ENCODE measurements at regions not wholly inside any gene's neighbourhood (a gene's known extent, or its start where the extent isn't known, plus 50 kb on each side); places are given as distances from the start of the nearest gene placed in this dataset.

GRCh38 chr3:5448246-5448645 is 260.7 kb downstream of the EDEM1 start:
- Mint-ChIP-seq H3K36me3 (no peaks in the 10 kb centered on the region), H3K27me3 (ENCODE audit: low read depth in 3 of 3) (peaks cover 0 to under 1% (median 0%) of the 10 kb centered on the region in 3 donors), H3K4me1 (peaks cover 6% of the 10 kb centered on the region), H3K4me3 (no peak overlapping the region), H3K27ac (peak overlapping the region in 1 of 7 donors; percentile 41), H3K9me3 (peaks cover 0 to 9% (median 4%) of the 10 kb centered on the region in 7 donors)
- Histone ChIP-seq H3K4me1 (ENCODE audit: control insufficient read depth in 1 of 2, insufficient read depth in 2 of 2, low read length in 2 of 2) (peaks cover 2 to 7% of the 10 kb centered on the region in 2 donors), H3K4me3 (replicated peaks in 1 of 3; ENCODE audit: low read depth in 2 of 3, low read length in 3 of 3) (no peak overlapping the region), H2AFZ (ENCODE audit: insufficient read depth, low read depth, low read length, poor library complexity, severe bottlenecking) (no peak overlapping the region), H3K79me2 (ENCODE audit: insufficient read depth, low read length) (no peaks in the 10 kb centered on the region), H3K9ac (ENCODE audit: insufficient read depth, low read length, poor library complexity, severe bottlenecking) (no peak overlapping the region), H3K4me2 (replicated peaks; ENCODE audit: extremely low read depth, low read length, poor library complexity, severe bottlenecking) (no peak overlapping the region), H3K27ac (ENCODE audit: low read depth in 1 of 2, low read length in 2 of 2) (no peak overlapping the region), H3K9me3 (replicated peaks in 1 of 2; ENCODE audit: control insufficient read depth in 1 of 2, insufficient read depth in 1 of 2, low read length in 2 of 2) (peaks cover 0 to 8% of the 10 kb centered on the region in 2 donors), H3K36me3 (replicated peaks in 1 of 2; ENCODE audit: control insufficient read depth in 1 of 2, insufficient read depth in 2 of 2, low read length in 2 of 2) (no peaks in the 10 kb centered on the region), H3K27me3 (ENCODE audit: control insufficient read depth in 2 of 2, insufficient read depth in 2 of 2, low read length in 2 of 2) (no peaks in the 10 kb centered on the region), H4K20me1 (ENCODE audit: insufficient read depth, low read length) (no peaks in the 10 kb centered on the region)
- no peak for DNase-seq
- no CpG with 5 or more reads among the region's 5 CpGs for WGBS (ENCODE audit: insufficient coverage)
- intact Hi-C loops (cut with micrococcal nuclease), result no loop called here
- TF ChIP-seq CTCF (IDR thresholded peaks at IDR 0.05), result no peak

GRCh38 chr3:5448816-5449215 is 261.3 kb downstream of the EDEM1 start:
- Histone ChIP-seq H3K4me1 (ENCODE audit: control insufficient read depth in 1 of 2, insufficient read depth in 2 of 2, low read length in 2 of 2) (peaks cover 2 to 7% of the 10 kb centered on the region in 2 donors), H3K27me3 (ENCODE audit: control insufficient read depth in 2 of 2, insufficient read depth in 2 of 2, low read length in 2 of 2) (no peaks in the 10 kb centered on the region), H3K79me2 (ENCODE audit: insufficient read depth, low read length) (no peaks in the 10 kb centered on the region), H3K4me3 (replicated peaks in 1 of 3; ENCODE audit: low read depth in 2 of 3, low read length in 3 of 3) (no peak overlapping the region), H3K27ac (ENCODE audit: low read depth in 1 of 2, low read length in 2 of 2) (no peak overlapping the region), H4K20me1 (ENCODE audit: insufficient read depth, low read length) (no peaks in the 10 kb centered on the region), H3K9me3 (replicated peaks in 1 of 2; ENCODE audit: control insufficient read depth in 1 of 2, insufficient read depth in 1 of 2, low read length in 2 of 2) (peaks cover 0 to 8% of the 10 kb centered on the region in 2 donors), H3K9ac (ENCODE audit: insufficient read depth, low read length, poor library complexity, severe bottlenecking) (no peak overlapping the region), H3K36me3 (replicated peaks in 1 of 2; ENCODE audit: control insufficient read depth in 1 of 2, insufficient read depth in 2 of 2, low read length in 2 of 2) (no peaks in the 10 kb centered on the region), H3K4me2 (replicated peaks; ENCODE audit: extremely low read depth, low read length, poor library complexity, severe bottlenecking) (no peak overlapping the region), H2AFZ (ENCODE audit: insufficient read depth, low read depth, low read length, poor library complexity, severe bottlenecking) (no peak overlapping the region)
- H3K4me3 Mint-ChIP-seq, result no peak overlapping the region
- no peak overlapping the region for H3K27ac Mint-ChIP-seq
- no peak for DNase-seq
- no peaks in the 10 kb centered on the region for H3K36me3 Mint-ChIP-seq
- no CpG with 5 or more reads among the region's 2 CpGs for WGBS (ENCODE audit: insufficient coverage)
- TF ChIP-seq CTCF (IDR thresholded peaks at IDR 0.05), result no peak
- peaks cover 6% of the 10 kb centered on the region for H3K4me1 Mint-ChIP-seq
- H3K27me3 Mint-ChIP-seq (ENCODE audit: low read depth in 3 of 3), result peaks cover 0 to 1% (median 0%) of the 10 kb centered on the region in 3 donors
- H3K9me3 Mint-ChIP-seq, result peaks cover 0 to 9% (median 4%) of the 10 kb centered on the region in 7 donors
- intact Hi-C loops (cut with micrococcal nuclease), result no loop called here
